Epithelial cell of esophagus (primary cell): ENCODE measurements at regions not wholly inside any gene's neighbourhood (a gene's known extent, or its start where the extent isn't known, plus 50 kb on each side); places are given as distances from the start of the nearest gene placed in this dataset.
"Not testable (repeated sequence)": the region's sequence is repeated elsewhere in the genome, so short reads cannot be mapped to it uniquely, and the experiment has no call there.

ENCODE experiments used
- DNase-seq: peaks from one replicate; pipeline ENCODE4 v3.0.0; 2010; ENCODE audit warnings: low read depth
- H3K4me3 ChIP-seq: 2 replicates; pipeline ENCODE4 v1.5.1; 2011; ENCODE audit warnings: mild to moderate bottlenecking, low read length, control low read depth
- CTCF ChIP-seq: IDR thresholded peaks from 2 replicates; pipeline ENCODE4 v1.5.1; 2011; ENCODE audit warnings: low read depth, mild to moderate bottlenecking, low read length, control low read depth, inconsistent platforms; ENCODE audit not compliant: insufficient read depth; ENCODE audit errors: missing control alignments

GRCh38 chr5:93359296-93359959 is 221.6 kb downstream of the NR2F1-AS1 start:
- no peak for TF ChIP-seq CTCF
- peak; percentile 84 for DNase-seq
- H3K4me3 ChIP-seq: no peak overlapping the region

GRCh38 chr5:93358176-93358575 is 222.8 kb downstream of the NR2F1-AS1 start:
- H3K4me3 ChIP-seq: no peak overlapping the region
- no peak for TF ChIP-seq CTCF
- no peak for DNase-seq

- no peak for DNase-seq
- no peak overlapping the region for H3K4me3 ChIP-seq
- no peak for TF ChIP-seq CTCF
Observed at GRCh38 chr5:93357686-93358085, 223.3 kb downstream of the NR2F1-AS1 start.

GRCh38 chr5:93355691-93356090 is 225.3 kb downstream of the NR2F1-AS1 start:
- no peak for TF ChIP-seq CTCF
- DNase-seq: no peak
- H3K4me3 ChIP-seq: no peak overlapping the region

DNA sequence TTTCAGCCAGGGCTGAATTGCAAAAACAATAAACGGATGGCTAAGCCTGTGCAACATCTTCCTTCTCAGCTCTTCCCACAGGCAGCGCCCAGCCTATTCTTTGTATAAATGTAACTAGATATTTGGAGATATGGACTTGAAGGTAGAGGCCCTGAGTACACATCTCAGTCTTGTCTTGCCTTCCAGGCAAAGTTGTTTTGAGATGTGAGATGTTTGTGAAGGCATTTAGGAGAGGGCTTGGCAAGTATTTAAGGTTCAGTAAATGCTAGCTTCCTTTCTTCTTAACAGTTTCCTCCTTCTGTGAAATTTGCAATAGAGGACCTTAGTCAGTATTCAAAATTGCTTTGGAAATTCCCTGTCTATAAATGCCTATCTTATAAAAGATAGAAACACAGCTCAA is 228.8 kb downstream of the NR2F1-AS1 start:
- H3K4me3 ChIP-seq: no peak overlapping the region
- no peak for TF ChIP-seq CTCF
- DNase-seq: no peak

DNA sequence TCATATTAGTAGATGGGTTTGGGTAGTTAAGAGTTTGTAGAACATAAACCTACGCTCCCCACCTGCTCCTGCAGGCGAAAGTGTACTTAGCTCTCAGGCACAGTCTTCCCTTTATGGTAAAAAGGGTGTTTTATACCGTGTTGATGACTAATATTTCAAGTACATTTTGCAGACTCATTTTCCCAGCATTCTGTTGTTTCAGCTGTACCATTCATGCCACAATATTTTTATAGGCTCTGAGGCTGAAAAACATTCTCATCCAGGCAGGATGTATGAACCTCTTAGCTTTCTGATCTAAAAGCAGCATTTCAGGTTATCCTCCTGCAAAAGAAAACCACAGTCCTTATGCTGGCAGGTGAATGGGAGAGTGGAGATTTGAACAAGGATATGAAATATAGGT is 231.4 kb downstream of the NR2F1-AS1 start:
- H3K4me3 ChIP-seq: no peak overlapping the region
- peak; percentile 65 for DNase-seq
- TF ChIP-seq CTCF: no peak

DNA sequence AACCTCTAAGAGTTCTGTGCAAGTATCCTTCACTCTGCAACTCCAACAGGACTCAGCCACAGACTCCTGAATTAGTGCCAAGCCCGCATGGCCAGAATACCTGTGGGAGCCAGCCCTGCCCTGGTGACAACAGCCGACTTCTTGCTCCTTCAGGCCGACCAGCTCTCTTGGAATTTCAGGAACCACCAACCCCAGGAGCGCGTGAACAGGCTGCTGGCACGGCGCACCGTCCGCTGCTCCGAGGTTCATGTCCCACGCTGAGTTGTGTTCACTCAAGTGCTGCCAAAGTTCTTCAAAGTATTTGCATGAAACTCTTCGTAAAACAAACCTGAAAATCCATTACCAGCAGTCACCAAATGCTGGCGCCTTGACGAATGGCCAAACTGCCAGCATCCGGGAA is 232.8 kb downstream of the NR2F1-AS1 start:
- H3K4me3 ChIP-seq: no peak overlapping the region
- no peak for DNase-seq
- TF ChIP-seq CTCF: no peak

GRCh38 chr5:93346850-93347249 is 234.2 kb downstream of the NR2F1-AS1 start:
- H3K4me3 ChIP-seq, DNase-seq: not testable (repeated sequence)
